ENCODE measurements at regions not wholly inside any gene's neighbourhood (a gene's known extent, or its start where the extent isn't known, plus 50 kb on each side); places are given as distances from the start of the nearest gene placed in this dataset.

GRCh38 chr5:165029099-165029870, 1523.9 kb downstream of the MAT2B start:
- Histone ChIP-seq H3K4me2 (no peak overlapping the region), H4K20me1 (ENCODE audit: insufficient read depth, poor library complexity, severe bottlenecking) (no peaks in the 10 kb centered on the region), H3K27me3 (no peaks in the 10 kb centered on the region), H3K27ac (no peak overlapping the region), H3K36me3 (replicated peaks; ENCODE audit: insufficient read depth, low read depth) (no peaks in the 10 kb centered on the region), H3K9me2 (replicated peaks; ENCODE audit: insufficient read depth) (no peaks in the 10 kb centered on the region), H3K79me2 (no peaks in the 10 kb centered on the region), H3K4me1 (ENCODE audit: insufficient read depth) (no peaks in the 10 kb centered on the region), H2AFZ (no peak overlapping the region), H3K9me3 (ENCODE audit: low read depth) (no peaks in the 10 kb centered on the region), H3K4me3 (no peak overlapping the region)
- WGBS (ENCODE audit: low lambda C conversion rate, missing lambda C conversion rate): 49% methylated on average over 3 of the region's 3 CpGs
- peak; percentile 59 for DNase-seq (ENCODE audit: low spot score)
- TF ChIP-seq EZH2phosphoT487 (IDR thresholded peaks at IDR 0.05; ENCODE audit: low read depth, severe bottlenecking, unreplicated experiment) (no peak), CTCF (IDR thresholded peaks at IDR 0.05; ENCODE audit: poor library complexity) (peak; percentile 56)

GRCh38 chr5:165030971-165031370, 1525.6 kb downstream of the MAT2B start:
- 60% methylated on average over 1 of the region's 1 CpG for WGBS (ENCODE audit: low lambda C conversion rate, missing lambda C conversion rate)
- DNase-seq (ENCODE audit: low spot score): no peak
- Histone ChIP-seq H2AFZ (no peak overlapping the region), H3K9me3 (ENCODE audit: low read depth) (no peaks in the 10 kb centered on the region), H3K9me2 (replicated peaks; ENCODE audit: insufficient read depth) (no peaks in the 10 kb centered on the region), H3K4me1 (ENCODE audit: insufficient read depth) (no peaks in the 10 kb centered on the region), H4K20me1 (ENCODE audit: insufficient read depth, poor library complexity, severe bottlenecking) (no peaks in the 10 kb centered on the region), H3K4me3 (no peak overlapping the region), H3K4me2 (no peak overlapping the region), H3K27me3 (no peaks in the 10 kb centered on the region), H3K36me3 (replicated peaks; ENCODE audit: insufficient read depth, low read depth) (no peaks in the 10 kb centered on the region), H3K79me2 (no peaks in the 10 kb centered on the region), H3K27ac (no peak overlapping the region)
- TF ChIP-seq EZH2 (IDR thresholded peaks at IDR 0.05; ENCODE audit: borderline replicate concordance) (no peak), EZH2phosphoT487 (IDR thresholded peaks at IDR 0.05; ENCODE audit: low read depth, severe bottlenecking, unreplicated experiment) (no peak), CTCF (IDR thresholded peaks at IDR 0.05; ENCODE audit: poor library complexity) (no peak)

- Histone ChIP-seq H3K36me3 (replicated peaks; ENCODE audit: insufficient read depth, low read depth) (no peaks in the 10 kb centered on the region), H3K4me3 (no peak overlapping the region), H3K4me2 (no peak overlapping the region), H4K20me1 (ENCODE audit: insufficient read depth, poor library complexity, severe bottlenecking) (no peaks in the 10 kb centered on the region), H3K79me2 (no peaks in the 10 kb centered on the region), H3K27ac (no peak overlapping the region), H3K27me3 (no peaks in the 10 kb centered on the region), H2AFZ (no peak overlapping the region), H3K4me1 (ENCODE audit: insufficient read depth) (no peaks in the 10 kb centered on the region), H3K9me2 (replicated peaks; ENCODE audit: insufficient read depth) (no peaks in the 10 kb centered on the region), H3K9me3 (ENCODE audit: low read depth) (no peaks in the 10 kb centered on the region)
- TF ChIP-seq EZH2 (IDR thresholded peaks at IDR 0.05; ENCODE audit: borderline replicate concordance): no peak
- no peak for TF ChIP-seq CTCF (IDR thresholded peaks at IDR 0.05; ENCODE audit: poor library complexity)
- TF ChIP-seq EZH2phosphoT487 (IDR thresholded peaks at IDR 0.05; ENCODE audit: low read depth, severe bottlenecking, unreplicated experiment): no peak
- 97% methylated on average over 2 of the region's 2 CpGs for WGBS (ENCODE audit: low lambda C conversion rate, missing lambda C conversion rate)
- DNase-seq (ENCODE audit: low spot score): no peak
These were observed 1526.0 kb downstream of the MAT2B start for GRCh38 chr5:165031371-165031770.

Measured in hepatocyte (in vitro differentiated cells).